ENCODE measurements at regions not wholly inside any gene's neighbourhood (a gene's known extent, or its start where the extent isn't known, plus 50 kb on each side); places are given as distances from the start of the nearest gene placed in this dataset.

GRCh38 chr6:140217283-140217682 is 842.8 kb upstream of the CITED2 start:
- H3K27ac ChIP-seq (ENCODE audit: insufficient read depth, low read length, poor library complexity, severe bottlenecking), result no peak overlapping the region
- H3K27me3 ChIP-seq (replicated peaks; ENCODE audit: control insufficient read depth, insufficient read depth, low read length, poor library complexity, severe bottlenecking), result no peaks in the 10 kb centered on the region
- no peak overlapping the region for H3K4me3 ChIP-seq (ENCODE audit: insufficient read depth, low read depth, low read length, poor library complexity, severe bottlenecking)
- H3K36me3 ChIP-seq (ENCODE audit: control insufficient read depth, insufficient read depth, low read length), result no peaks in the 10 kb centered on the region
- H3K9me3 ChIP-seq (ENCODE audit: control insufficient read depth, low read length), result peaks cover 10% of the 10 kb centered on the region
- H3K4me1 ChIP-seq (ENCODE audit: control insufficient read depth, insufficient read depth, low read length, poor library complexity, severe bottlenecking), result no peaks in the 10 kb centered on the region
- no peak for DNase-seq

DNA sequence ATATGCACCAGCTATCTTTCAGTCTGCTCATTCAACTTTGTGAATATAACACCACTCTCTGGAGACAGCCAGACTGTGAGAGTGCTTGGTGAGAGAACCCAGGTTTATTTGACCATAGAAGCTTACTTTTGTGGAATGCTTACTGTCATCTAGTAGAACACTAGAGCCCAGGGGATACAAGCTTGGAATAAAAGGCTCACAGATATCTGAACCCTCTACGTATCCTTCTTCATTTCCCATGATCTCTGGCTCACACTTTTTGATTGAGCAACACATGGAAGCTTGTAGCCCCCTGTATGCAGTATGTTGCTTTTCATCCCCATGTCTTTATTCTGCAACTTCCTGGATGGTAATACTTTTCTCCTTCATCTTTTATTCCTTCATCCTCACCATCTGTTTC is 835.3 kb upstream of the CITED2 start:
- Histone ChIP-seq H3K27ac (ENCODE audit: insufficient read depth, low read length, poor library complexity, severe bottlenecking) (no peak overlapping the region), H3K36me3 (ENCODE audit: control insufficient read depth, insufficient read depth, low read length) (no peaks in the 10 kb centered on the region), H3K27me3 (replicated peaks; ENCODE audit: control insufficient read depth, insufficient read depth, low read length, poor library complexity, severe bottlenecking) (no peaks in the 10 kb centered on the region), H3K4me1 (ENCODE audit: control insufficient read depth, insufficient read depth, low read length, poor library complexity, severe bottlenecking) (no peaks in the 10 kb centered on the region), H3K9me3 (ENCODE audit: control insufficient read depth, low read length) (no peaks in the 10 kb centered on the region), H3K4me3 (ENCODE audit: insufficient read depth, low read depth, low read length, poor library complexity, severe bottlenecking) (no peak overlapping the region)
- DNase-seq, result no peak

DNA sequence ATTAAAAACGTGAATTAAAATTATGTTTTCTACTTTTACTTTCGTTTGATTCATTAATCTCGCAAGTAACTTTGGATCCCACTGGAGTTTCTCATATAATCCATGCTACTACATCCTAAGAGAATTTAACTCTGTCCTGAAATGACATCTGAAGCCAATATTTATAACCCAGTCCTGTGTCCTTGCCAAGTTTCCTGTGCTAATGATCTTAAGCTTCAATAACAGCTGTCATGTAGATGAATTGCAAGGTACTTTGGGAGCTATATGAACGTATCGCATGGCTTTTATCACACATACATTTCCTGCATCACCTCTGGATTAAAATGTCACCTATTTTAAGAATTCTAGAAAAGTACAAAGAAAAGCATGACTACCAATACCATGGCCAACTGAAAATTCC is 833.8 kb upstream of the CITED2 start:
- Histone ChIP-seq H3K9me3 (ENCODE audit: control insufficient read depth, low read length) (no peaks in the 10 kb centered on the region), H3K4me1 (ENCODE audit: control insufficient read depth, insufficient read depth, low read length, poor library complexity, severe bottlenecking) (no peaks in the 10 kb centered on the region), H3K27ac (ENCODE audit: insufficient read depth, low read length, poor library complexity, severe bottlenecking) (no peak overlapping the region), H3K27me3 (replicated peaks; ENCODE audit: control insufficient read depth, insufficient read depth, low read length, poor library complexity, severe bottlenecking) (no peaks in the 10 kb centered on the region), H3K36me3 (ENCODE audit: control insufficient read depth, insufficient read depth, low read length) (no peaks in the 10 kb centered on the region), H3K4me3 (ENCODE audit: insufficient read depth, low read depth, low read length, poor library complexity, severe bottlenecking) (no peak overlapping the region)
- DNase-seq, result no peak

- Histone ChIP-seq H3K27ac (ENCODE audit: insufficient read depth, low read length, poor library complexity, severe bottlenecking) (no peak overlapping the region), H3K9me3 (ENCODE audit: control insufficient read depth, low read length) (no peaks in the 10 kb centered on the region), H3K27me3 (replicated peaks; ENCODE audit: control insufficient read depth, insufficient read depth, low read length, poor library complexity, severe bottlenecking) (no peaks in the 10 kb centered on the region), H3K4me1 (ENCODE audit: control insufficient read depth, insufficient read depth, low read length, poor library complexity, severe bottlenecking) (no peaks in the 10 kb centered on the region), H3K36me3 (ENCODE audit: control insufficient read depth, insufficient read depth, low read length) (no peaks in the 10 kb centered on the region), H3K4me3 (ENCODE audit: insufficient read depth, low read depth, low read length, poor library complexity, severe bottlenecking) (no peak overlapping the region)
- DNase-seq, result no peak
Observed at GRCh38 chr6:140205795-140206593, 831.5 kb upstream of the CITED2 start.

GRCh38 chr6:140204154-140204553 is 829.7 kb upstream of the CITED2 start:
- Histone ChIP-seq H3K27ac (ENCODE audit: insufficient read depth, low read length, poor library complexity, severe bottlenecking) (no peak overlapping the region), H3K4me3 (ENCODE audit: insufficient read depth, low read depth, low read length, poor library complexity, severe bottlenecking) (no peak overlapping the region), H3K27me3 (replicated peaks; ENCODE audit: control insufficient read depth, insufficient read depth, low read length, poor library complexity, severe bottlenecking) (no peaks in the 10 kb centered on the region), H3K4me1 (ENCODE audit: control insufficient read depth, insufficient read depth, low read length, poor library complexity, severe bottlenecking) (no peaks in the 10 kb centered on the region), H3K9me3 (ENCODE audit: control insufficient read depth, low read length) (no peaks in the 10 kb centered on the region), H3K36me3 (ENCODE audit: control insufficient read depth, insufficient read depth, low read length) (no peaks in the 10 kb centered on the region)
- no peak for DNase-seq

- no peak for DNase-seq
Observed at GRCh38 chr6:140203661-140204147, 829.3 kb upstream of the CITED2 start.

GRCh38 chr6:140202964-140203515 is 828.6 kb upstream of the CITED2 start:
- DNase-seq, result no peak
- Histone ChIP-seq H3K27ac (ENCODE audit: insufficient read depth, low read length, poor library complexity, severe bottlenecking) (no peak overlapping the region), H3K9me3 (ENCODE audit: control insufficient read depth, low read length) (no peaks in the 10 kb centered on the region), H3K27me3 (replicated peaks; ENCODE audit: control insufficient read depth, insufficient read depth, low read length, poor library complexity, severe bottlenecking) (no peaks in the 10 kb centered on the region), H3K4me3 (ENCODE audit: insufficient read depth, low read depth, low read length, poor library complexity, severe bottlenecking) (no peak overlapping the region), H3K36me3 (ENCODE audit: control insufficient read depth, insufficient read depth, low read length) (no peaks in the 10 kb centered on the region), H3K4me1 (ENCODE audit: control insufficient read depth, insufficient read depth, low read length, poor library complexity, severe bottlenecking) (no peaks in the 10 kb centered on the region)

More at GRCh38 chr6:140203661-140204147, 829.3 kb upstream of the CITED2 start:
- Histone ChIP-seq H3K4me1 (ENCODE audit: control insufficient read depth, insufficient read depth, low read length, poor library complexity, severe bottlenecking) (no peaks in the 10 kb centered on the region), H3K4me3 (ENCODE audit: insufficient read depth, low read depth, low read length, poor library complexity, severe bottlenecking) (no peak overlapping the region), H3K27me3 (replicated peaks; ENCODE audit: control insufficient read depth, insufficient read depth, low read length, poor library complexity, severe bottlenecking) (no peaks in the 10 kb centered on the region), H3K27ac (ENCODE audit: insufficient read depth, low read length, poor library complexity, severe bottlenecking) (no peak overlapping the region), H3K9me3 (ENCODE audit: control insufficient read depth, low read length) (no peaks in the 10 kb centered on the region), H3K36me3 (ENCODE audit: control insufficient read depth, insufficient read depth, low read length) (no peaks in the 10 kb centered on the region)

DNA sequence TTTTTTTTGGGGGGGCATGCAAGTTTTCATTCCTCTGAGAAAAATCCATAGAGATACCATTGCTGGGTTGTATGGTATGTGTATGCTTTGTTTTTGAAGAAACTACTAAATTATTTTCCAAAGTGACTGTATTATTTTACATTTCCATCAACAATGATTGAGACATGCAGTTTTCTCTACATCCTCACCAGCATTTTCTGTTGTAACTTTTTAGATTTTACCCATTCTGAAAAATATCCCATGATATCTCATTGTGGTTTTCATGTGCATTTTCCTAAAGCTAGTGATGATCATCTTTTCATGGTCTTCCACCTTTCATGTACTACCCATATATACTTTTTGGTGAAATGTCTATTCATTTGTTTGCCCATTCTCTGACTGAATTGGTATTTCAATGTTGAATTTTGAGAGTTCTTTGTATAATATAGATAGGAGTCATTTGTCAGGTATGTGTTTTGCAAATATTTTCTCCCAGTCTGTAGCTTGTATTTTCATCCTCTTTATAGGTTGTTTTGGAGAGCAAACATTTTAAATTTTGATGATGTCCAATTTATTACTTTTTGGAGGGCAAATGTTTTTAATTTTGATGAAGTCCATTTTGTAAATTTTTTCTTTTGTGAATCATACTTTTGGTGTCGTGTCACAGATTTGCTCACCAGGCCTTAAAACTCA is 827.5 kb upstream of the CITED2 start:
- no peaks in the 10 kb centered on the region for H3K36me3 ChIP-seq (ENCODE audit: control insufficient read depth, insufficient read depth, low read length)
- no peaks in the 10 kb centered on the region for H3K4me1 ChIP-seq (ENCODE audit: control insufficient read depth, insufficient read depth, low read length, poor library complexity, severe bottlenecking)
- no peak for DNase-seq
- no peaks in the 10 kb centered on the region for H3K27me3 ChIP-seq (replicated peaks; ENCODE audit: control insufficient read depth, insufficient read depth, low read length, poor library complexity, severe bottlenecking)
- H3K9me3 ChIP-seq (ENCODE audit: control insufficient read depth, low read length), result no peaks in the 10 kb centered on the region
- H3K27ac ChIP-seq (ENCODE audit: insufficient read depth, low read length, poor library complexity, severe bottlenecking), result no peak overlapping the region
- no peak overlapping the region for H3K4me3 ChIP-seq (ENCODE audit: insufficient read depth, low read depth, low read length, poor library complexity, severe bottlenecking)

- Histone ChIP-seq H3K27ac (ENCODE audit: insufficient read depth, low read length, poor library complexity, severe bottlenecking) (no peak overlapping the region), H3K27me3 (replicated peaks; ENCODE audit: control insufficient read depth, insufficient read depth, low read length, poor library complexity, severe bottlenecking) (no peaks in the 10 kb centered on the region), H3K4me1 (ENCODE audit: control insufficient read depth, insufficient read depth, low read length, poor library complexity, severe bottlenecking) (no peaks in the 10 kb centered on the region), H3K9me3 (ENCODE audit: control insufficient read depth, low read length) (no peaks in the 10 kb centered on the region), H3K4me3 (ENCODE audit: insufficient read depth, low read depth, low read length, poor library complexity, severe bottlenecking) (no peak overlapping the region), H3K36me3 (ENCODE audit: control insufficient read depth, insufficient read depth, low read length) (no peaks in the 10 kb centered on the region)
- no peak for DNase-seq
Observed at GRCh38 chr6:140193269-140193668, 818.8 kb upstream of the CITED2 start.

DNA sequence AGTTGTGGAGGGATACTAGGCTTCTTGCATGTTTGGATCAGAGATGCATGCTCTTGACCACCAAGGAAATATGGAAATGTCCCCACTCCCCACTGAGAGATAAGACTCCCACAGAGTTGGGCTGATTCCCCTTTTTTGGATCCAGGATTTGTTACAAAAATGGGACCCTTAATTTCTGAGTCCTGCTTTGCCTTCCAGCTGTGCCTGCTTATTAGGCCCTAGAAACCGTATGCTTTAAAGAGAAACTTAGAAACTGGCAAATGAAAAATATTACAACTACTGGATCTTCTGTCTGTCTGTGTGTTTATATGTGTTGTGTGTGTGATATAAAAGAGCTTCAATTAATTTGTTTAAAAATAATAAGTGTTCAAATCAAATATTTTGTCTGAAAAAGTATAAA is 817.6 kb upstream of the CITED2 start:
- Histone ChIP-seq H3K9me3 (ENCODE audit: control insufficient read depth, low read length) (no peaks in the 10 kb centered on the region), H3K4me1 (ENCODE audit: control insufficient read depth, insufficient read depth, low read length, poor library complexity, severe bottlenecking) (no peaks in the 10 kb centered on the region), H3K27ac (ENCODE audit: insufficient read depth, low read length, poor library complexity, severe bottlenecking) (no peak overlapping the region), H3K27me3 (replicated peaks; ENCODE audit: control insufficient read depth, insufficient read depth, low read length, poor library complexity, severe bottlenecking) (no peaks in the 10 kb centered on the region), H3K4me3 (ENCODE audit: insufficient read depth, low read depth, low read length, poor library complexity, severe bottlenecking) (no peak overlapping the region), H3K36me3 (ENCODE audit: control insufficient read depth, insufficient read depth, low read length) (no peaks in the 10 kb centered on the region)
- no peak for DNase-seq

Data from effector memory CD4-positive, alpha-beta T cell (primary cell).